HCT116 (cell line): ENCODE measurements at regions not wholly inside any gene's neighbourhood (a gene's known extent, or its start where the extent isn't known, plus 50 kb on each side); places are given as distances from the start of the nearest gene placed in this dataset.

Source experiments
- ATAC-seq: fragments of 200-7000 bp; cut with Tn5 transposase; 2 replicates; pipeline ENCODE4 v1.9.1; 2020; ENCODE audit warnings: mild to moderate bottlenecking, moderate library complexity
- BruUV-seq: library from RNA; stranded (reverse); fragments of 400-500 nt; replicated peaks from 2 replicates; lab custom pipeline; 2021; lab: Mats Ljungman, UMichigan
- CTCF ChIA-PET: fragments of 300-600 bp; sonication (Branson Sonifier 250); formaldehyde crosslinking; loops from one replicate; lab custom pipeline; 2021; ENCODE audit warnings: antibody characterized with exemption; lab: Charles Lee
- POLR2A ChIA-PET: fragments of 300-600, 350-600 bp; sonication (Branson Sonifier 250); formaldehyde crosslinking; loops from one replicate; lab custom pipeline; 2021; ENCODE audit warnings: antibody characterized with exemption; lab: Charles Lee
- RAD21 ChIA-PET, 2 experiments: fragments of 300-600 bp; sonication (Branson Sonifier 250); formaldehyde crosslinking; loops; one replicate each; lab custom pipeline; 2023; ENCODE audit warnings: low total read pairs in 2 of 2; ENCODE audit not compliant: uncharacterized antibody in 2 of 2, unreplicated experiment in 2 of 2, low non-redundant PET in 1 of 2; lab: Charles Lee
- DNase-seq: peaks from one replicate; pipeline ENCODE4 v3.0.0-alpha.2; 2010; ENCODE audit warnings: low read depth, low spot score
- H2AFZ ChIP-seq: fragments of 200-600 bp; shearing (Covaris generic), sonication (generic); 2 replicates; pipeline ENCODE4 v1.6.1; 2017; ENCODE audit warnings: low read depth, mixed run types, mixed read lengths, antibody characterized with exemption, low read length; ENCODE audit not compliant: poor library complexity, severe bottlenecking
- H3K27ac ChIP-seq: 2 replicates; pipeline ENCODE4 v1.5.1; 2012; ENCODE audit warnings: low read depth, low read length
- H3K27me3 ChIP-seq: fragments of 200-600 bp; sonication (generic); 2 replicates; pipeline ENCODE4 v1.6.1; 2016; ENCODE audit warnings: mixed run types, low read length, mixed read lengths; ENCODE audit not compliant: insufficient read depth
- H3K36me3 ChIP-seq, 2 experiments: fragments of 200-500 bp in 1 of 2; fragments of 200-600 bp in 1 of 2; sonication (Bioruptor generic) in 1 of 2; sonication (generic) in 1 of 2; 2 replicates each; pipeline versions ENCODE4 v1.5.1 to v1.6.1; 2014 to 2016; ENCODE audit warnings: low read length in 2 of 2, inconsistent platforms in 1 of 2, mixed read lengths in 1 of 2, mixed run types in 1 of 2; ENCODE audit not compliant: insufficient read depth in 2 of 2, control insufficient read depth in 1 of 2
- H3K4me1 ChIP-seq, 2 experiments: fragments of 200-600 bp in 1 of 2; sonication (generic) in 1 of 2; 2 replicates each; pipeline versions ENCODE4 v1.5.1 to v1.6.1; 2012 to 2017; ENCODE audit warnings: low read length in 2 of 2, inconsistent platforms in 1 of 2, mild to moderate bottlenecking in 1 of 2, mixed read lengths in 1 of 2, mixed run types in 1 of 2, moderate library complexity in 1 of 2; ENCODE audit not compliant: insufficient read depth in 2 of 2, control insufficient read depth in 1 of 2
- H3K4me2 ChIP-seq: fragments of 200-600 bp; sonication (generic); 2 replicates; pipeline ENCODE4 v1.6.1; 2017; ENCODE audit warnings: mixed run types, low read length, mixed read lengths
- H3K4me3 ChIP-seq, 2 experiments: fragments of 200-600 bp in 1 of 2; sonication (generic) in 1 of 2; replicated peaks in 1 of 2; 2 replicates each; pipeline ENCODE4 v1.5.1; 2011 to 2016; ENCODE audit warnings: low read length in 2 of 2, control low read depth in 1 of 2, low read depth in 1 of 2, mild to moderate bottlenecking in 1 of 2, mixed read lengths in 1 of 2, mixed run types in 1 of 2
- H3K79me2 ChIP-seq: fragments of 200-600 bp; sonication (generic); 2 replicates; pipeline ENCODE4 v1.6.1; 2017; ENCODE audit warnings: mild to moderate bottlenecking, mixed run types, low read length, moderate library complexity, mixed read lengths; ENCODE audit not compliant: insufficient read depth
- H3K9ac ChIP-seq: fragments of 200-600 bp; sonication (generic); 2 replicates; pipeline ENCODE4 v1.6.1; 2016; ENCODE audit warnings: low read length, mixed read lengths
- H3K9me2 ChIP-seq: fragments of 200-600 bp; sonication (generic), shearing (Covaris generic); 2 replicates; pipeline ENCODE4 v1.6.1; 2017; ENCODE audit warnings: mixed run types, mild to moderate bottlenecking, moderate library complexity; ENCODE audit not compliant: insufficient read depth
- H3K9me3 ChIP-seq, 2 experiments: fragments of 200-500 bp in 1 of 2; fragments of 200-600 bp in 1 of 2; sonication (Bioruptor generic) in 1 of 2; sonication (generic) in 1 of 2; 2 replicates each; pipeline ENCODE4 v1.6.1; 2014 to 2017; ENCODE audit warnings: low read length in 2 of 2, mixed read lengths in 2 of 2, inconsistent platforms in 1 of 2, low read depth in 1 of 2, mild to moderate bottlenecking in 1 of 2, mixed run types in 1 of 2, moderate library complexity in 1 of 2; ENCODE audit not compliant: control insufficient read depth in 1 of 2, insufficient read depth in 1 of 2
- H4K20me1 ChIP-seq: fragments of 200-600 bp; sonication (generic), shearing (Covaris generic); 2 replicates; pipeline ENCODE4 v1.6.1; 2017; ENCODE audit warnings: mixed run types, mild to moderate bottlenecking, moderate library complexity; ENCODE audit not compliant: insufficient read depth
- CBX3 ChIP-seq: IDR thresholded peaks from 2 replicates; pipeline ENCODE4 v1.6.1; 2012; ENCODE audit warnings: low read depth
- CEBPB ChIP-seq: IDR thresholded peaks from 2 replicates; pipeline ENCODE4 v1.6.1; 2012; ENCODE audit warnings: low read depth
- EZH2 ChIP-seq: fragments of 200-600 bp; sonication (generic); IDR thresholded peaks from 2 replicates; pipeline ENCODE4 v1.6.1; 2017; ENCODE audit warnings: antibody characterized with exemption, mixed run types
- JUND ChIP-seq: IDR thresholded peaks from 2 replicates; pipeline ENCODE4 v1.6.1; 2012
- RAD21 ChIP-seq: IDR thresholded peaks from 2 replicates; pipeline ENCODE4 v1.6.1; 2012; ENCODE audit warnings: low read depth, mild to moderate bottlenecking
- SIN3A ChIP-seq: IDR thresholded peaks from 2 replicates; pipeline ENCODE4 v1.6.1; 2012; ENCODE audit warnings: low read depth
- SP1 ChIP-seq: IDR thresholded peaks from 2 replicates; pipeline ENCODE4 v1.6.1; 2012; ENCODE audit warnings: low read depth
- YY1 ChIP-seq: IDR thresholded peaks from 2 replicates; pipeline ENCODE4 v1.6.1; 2011; ENCODE audit warnings: low read length, low read depth, moderate library complexity, mild to moderate bottlenecking; ENCODE audit not compliant: insufficient replicate concordance; ENCODE audit errors: extremely low read depth
- ZFX ChIP-seq: fragments of 450-650 bp; IDR thresholded peaks from 2 replicates; pipeline ENCODE4 v1.6.1; 2017
- ZNF274 ChIP-seq: fragments of 200-500 bp; sonication (Bioruptor generic); IDR thresholded peaks from 2 replicates; pipeline ENCODE4 v1.6.1; 2014; ENCODE audit warnings: mild to moderate bottlenecking, low read depth, low read length, inconsistent platforms
- intact Hi-C: fragments of 100-400 bp; cut with micrococcal nuclease; formaldehyde crosslinking; loops from 2 replicates; pipeline ENCODE4 v1.10.0; 2022
- TF ChIP-seq, protein P1 (sequence below), 3 experiments: fragments of 200-600 bp in 1 of 3; sonication (generic) in 1 of 3; IDR thresholded peaks in 2 of 3; conservative IDR thresholded peaks in 1 of 3; 2 replicates each; pipeline ENCODE4 v1.5.1; 2012 to 2017; ENCODE audit warnings: low read depth in 2 of 3, low read length in 2 of 3, antibody characterized with exemption in 1 of 3, borderline replicate concordance in 1 of 3, control low read depth in 1 of 3, mild to moderate bottlenecking in 1 of 3, mixed read lengths in 1 of 3, mixed run types in 1 of 3, moderate library complexity in 1 of 3; ENCODE audit not compliant: insufficient read depth in 1 of 3
- TF ChIP-seq, protein P2 (sequence below): IDR thresholded peaks from 2 replicates; pipeline ENCODE4 v1.6.1; 2012
- TF ChIP-seq, protein P3 (sequence below): IDR thresholded peaks from 2 replicates; pipeline ENCODE4 v1.6.1; 2012; ENCODE audit warnings: low read depth
- TF ChIP-seq, protein P4 (sequence below): IDR thresholded peaks from 2 replicates; pipeline ENCODE4 v1.6.1; 2011; ENCODE audit warnings: mild to moderate bottlenecking, low read length, moderate library complexity; ENCODE audit not compliant: insufficient replicate concordance; ENCODE audit errors: extremely low read depth

DNA sequence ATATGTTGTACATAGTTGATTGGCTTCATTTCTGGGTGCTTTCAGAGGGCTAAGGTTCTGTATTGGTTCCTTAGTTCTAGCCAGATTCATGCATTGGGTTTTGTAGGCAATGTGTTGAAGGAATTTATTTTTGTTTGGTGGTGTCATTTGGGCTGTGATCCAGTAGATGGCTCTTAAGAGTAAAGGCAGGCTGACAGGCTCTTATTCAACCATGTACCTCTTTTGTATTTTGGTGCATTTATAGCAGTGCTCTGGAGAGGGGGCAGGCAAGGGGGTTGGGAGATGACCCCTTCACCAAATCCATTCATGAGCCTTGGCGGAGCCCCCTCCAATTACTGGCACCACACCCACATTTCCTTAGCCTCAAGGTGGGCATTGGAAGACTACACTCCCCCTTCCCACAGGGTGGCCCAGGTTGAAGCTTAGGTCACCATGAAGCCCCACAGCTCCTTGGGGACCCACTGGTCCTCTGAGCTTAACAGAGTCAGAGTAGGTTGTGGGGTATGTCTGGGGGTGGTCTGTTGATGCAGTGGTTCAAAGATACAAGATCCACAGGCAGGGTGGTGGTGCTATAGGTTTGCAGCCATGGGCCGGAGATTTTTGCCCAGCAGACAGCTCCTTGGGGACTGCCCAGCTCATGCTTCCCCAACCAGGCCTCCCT is 143.0 kb upstream of the GNPDA2 start:
- TF ChIP-seq, protein P1, sequence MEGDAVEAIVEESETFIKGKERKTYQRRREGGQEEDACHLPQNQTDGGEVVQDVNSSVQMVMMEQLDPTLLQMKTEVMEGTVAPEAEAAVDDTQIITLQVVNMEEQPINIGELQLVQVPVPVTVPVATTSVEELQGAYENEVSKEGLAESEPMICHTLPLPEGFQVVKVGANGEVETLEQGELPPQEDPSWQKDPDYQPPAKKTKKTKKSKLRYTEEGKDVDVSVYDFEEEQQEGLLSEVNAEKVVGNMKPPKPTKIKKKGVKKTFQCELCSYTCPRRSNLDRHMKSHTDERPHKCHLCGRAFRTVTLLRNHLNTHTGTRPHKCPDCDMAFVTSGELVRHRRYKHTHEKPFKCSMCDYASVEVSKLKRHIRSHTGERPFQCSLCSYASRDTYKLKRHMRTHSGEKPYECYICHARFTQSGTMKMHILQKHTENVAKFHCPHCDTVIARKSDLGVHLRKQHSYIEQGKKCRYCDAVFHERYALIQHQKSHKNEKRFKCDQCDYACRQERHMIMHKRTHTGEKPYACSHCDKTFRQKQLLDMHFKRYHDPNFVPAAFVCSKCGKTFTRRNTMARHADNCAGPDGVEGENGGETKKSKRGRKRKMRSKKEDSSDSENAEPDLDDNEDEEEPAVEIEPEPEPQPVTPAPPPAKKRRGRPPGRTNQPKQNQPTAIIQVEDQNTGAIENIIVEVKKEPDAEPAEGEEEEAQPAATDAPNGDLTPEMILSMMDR (IDR thresholded peaks at IDR 0.05 in 2 of 3, conservative IDR thresholded peaks at IDR 0.05 in 1 of 3; ENCODE audit: borderline replicate concordance in 1 of 3, insufficient read depth in 1 of 3, low read depth in 2 of 3, low read length in 2 of 3): no peak
- TF ChIP-seq ZFX: no peak
- no peak for TF ChIP-seq CEBPB
- no peak for TF ChIP-seq RAD21
- TF ChIP-seq EZH2: no peak
- TF ChIP-seq SP1: no peak
- no peak for TF ChIP-seq YY1
- TF ChIP-seq, protein P2, sequence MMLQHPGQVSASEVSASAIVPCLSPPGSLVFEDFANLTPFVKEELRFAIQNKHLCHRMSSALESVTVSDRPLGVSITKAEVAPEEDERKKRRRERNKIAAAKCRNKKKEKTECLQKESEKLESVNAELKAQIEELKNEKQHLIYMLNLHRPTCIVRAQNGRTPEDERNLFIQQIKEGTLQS: no peak
- TF ChIP-seq, protein P3, sequence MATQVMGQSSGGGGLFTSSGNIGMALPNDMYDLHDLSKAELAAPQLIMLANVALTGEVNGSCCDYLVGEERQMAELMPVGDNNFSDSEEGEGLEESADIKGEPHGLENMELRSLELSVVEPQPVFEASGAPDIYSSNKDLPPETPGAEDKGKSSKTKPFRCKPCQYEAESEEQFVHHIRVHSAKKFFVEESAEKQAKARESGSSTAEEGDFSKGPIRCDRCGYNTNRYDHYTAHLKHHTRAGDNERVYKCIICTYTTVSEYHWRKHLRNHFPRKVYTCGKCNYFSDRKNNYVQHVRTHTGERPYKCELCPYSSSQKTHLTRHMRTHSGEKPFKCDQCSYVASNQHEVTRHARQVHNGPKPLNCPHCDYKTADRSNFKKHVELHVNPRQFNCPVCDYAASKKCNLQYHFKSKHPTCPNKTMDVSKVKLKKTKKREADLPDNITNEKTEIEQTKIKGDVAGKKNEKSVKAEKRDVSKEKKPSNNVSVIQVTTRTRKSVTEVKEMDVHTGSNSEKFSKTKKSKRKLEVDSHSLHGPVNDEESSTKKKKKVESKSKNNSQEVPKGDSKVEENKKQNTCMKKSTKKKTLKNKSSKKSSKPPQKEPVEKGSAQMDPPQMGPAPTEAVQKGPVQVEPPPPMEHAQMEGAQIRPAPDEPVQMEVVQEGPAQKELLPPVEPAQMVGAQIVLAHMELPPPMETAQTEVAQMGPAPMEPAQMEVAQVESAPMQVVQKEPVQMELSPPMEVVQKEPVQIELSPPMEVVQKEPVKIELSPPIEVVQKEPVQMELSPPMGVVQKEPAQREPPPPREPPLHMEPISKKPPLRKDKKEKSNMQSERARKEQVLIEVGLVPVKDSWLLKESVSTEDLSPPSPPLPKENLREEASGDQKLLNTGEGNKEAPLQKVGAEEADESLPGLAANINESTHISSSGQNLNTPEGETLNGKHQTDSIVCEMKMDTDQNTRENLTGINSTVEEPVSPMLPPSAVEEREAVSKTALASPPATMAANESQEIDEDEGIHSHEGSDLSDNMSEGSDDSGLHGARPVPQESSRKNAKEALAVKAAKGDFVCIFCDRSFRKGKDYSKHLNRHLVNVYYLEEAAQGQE: no peak
- no peak for TF ChIP-seq SIN3A
- TF ChIP-seq ZNF274: no peak
- no peak for TF ChIP-seq CBX3
- TF ChIP-seq, protein P4, sequence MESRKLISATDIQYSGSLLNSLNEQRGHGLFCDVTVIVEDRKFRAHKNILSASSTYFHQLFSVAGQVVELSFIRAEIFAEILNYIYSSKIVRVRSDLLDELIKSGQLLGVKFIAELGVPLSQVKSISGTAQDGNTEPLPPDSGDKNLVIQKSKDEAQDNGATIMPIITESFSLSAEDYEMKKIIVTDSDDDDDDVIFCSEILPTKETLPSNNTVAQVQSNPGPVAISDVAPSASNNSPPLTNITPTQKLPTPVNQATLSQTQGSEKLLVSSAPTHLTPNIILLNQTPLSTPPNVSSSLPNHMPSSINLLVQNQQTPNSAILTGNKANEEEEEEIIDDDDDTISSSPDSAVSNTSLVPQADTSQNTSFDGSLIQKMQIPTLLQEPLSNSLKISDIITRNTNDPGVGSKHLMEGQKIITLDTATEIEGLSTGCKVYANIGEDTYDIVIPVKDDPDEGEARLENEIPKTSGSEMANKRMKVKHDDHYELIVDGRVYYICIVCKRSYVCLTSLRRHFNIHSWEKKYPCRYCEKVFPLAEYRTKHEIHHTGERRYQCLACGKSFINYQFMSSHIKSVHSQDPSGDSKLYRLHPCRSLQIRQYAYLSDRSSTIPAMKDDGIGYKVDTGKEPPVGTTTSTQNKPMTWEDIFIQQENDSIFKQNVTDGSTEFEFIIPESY: no peak
- no peak for TF ChIP-seq JUND
- no TSS peak for BruUV-seq
- ChIA-PET CTCF (no interaction called here), RAD21 (no interaction called here), POLR2A (no interaction called here)
- no peak overlapping the region for H3K4me3 ChIP-seq
- no peak for ATAC-seq
- H3K27ac ChIP-seq: no peak overlapping the region
- DNase-seq: no peak
- H3K27me3 ChIP-seq: no peaks in the 10 kb centered on the region
- intact Hi-C loops: no loop called here
- no peaks in the 10 kb centered on the region for H3K4me1 ChIP-seq
- H3K9ac ChIP-seq: no peak overlapping the region
- H4K20me1 ChIP-seq: no peaks in the 10 kb centered on the region
- no peaks in the 10 kb centered on the region for H3K36me3 ChIP-seq
- H3K9me3 ChIP-seq: peaks cover 0 to 4% of the 10 kb centered on the region in 2 experiments; a peak in 1 of 4 replicates
- no peak overlapping the region for H2AFZ ChIP-seq
- H3K4me2 ChIP-seq: no peak overlapping the region
- no peaks in the 10 kb centered on the region for H3K79me2 ChIP-seq
- H3K9me2 ChIP-seq: no peaks in the 10 kb centered on the region
